Progenitor cell of endocrine pancreas (in vitro differentiated cells): ENCODE measurements at regions not wholly inside any gene's neighbourhood (a gene's known extent, or its start where the extent isn't known, plus 50 kb on each side); places are given as distances from the start of the nearest gene placed in this dataset.

ENCODE experiments used
- DNase-seq: peaks from one replicate; pipeline ENCODE4 v3.0.0; 2021; ENCODE audit warnings: low spot score; ENCODE audit not compliant: unreplicated experiment
- H3K27ac Mint-ChIP-seq: 2 replicates; pipeline ENCODE4 v1.8.0; 2021; ENCODE audit warnings: mild to moderate bottlenecking, moderate library complexity, mixed read lengths
- H3K27me3 Mint-ChIP-seq: 2 replicates; pipeline ENCODE4 v1.8.0; 2021; ENCODE audit warnings: mixed read lengths
- H3K36me3 Mint-ChIP-seq: 2 replicates; pipeline ENCODE4 v1.8.0; 2022; ENCODE audit warnings: mixed read lengths; ENCODE audit not compliant: insufficient read depth
- H3K4me1 Mint-ChIP-seq: 2 replicates; pipeline ENCODE4 v1.8.0; 2021; ENCODE audit warnings: low read depth, mixed read lengths
- H3K4me3 Mint-ChIP-seq: 2 replicates; pipeline ENCODE4 v1.8.0; 2021; ENCODE audit warnings: low read depth, mild to moderate bottlenecking, moderate library complexity, mixed read lengths
- H3K9me3 Mint-ChIP-seq: 2 replicates; pipeline ENCODE4 v1.8.0; 2021; ENCODE audit warnings: low read depth, mixed read lengths
- CTCF ChIP-seq: fragments of 200-600 bp; sonication (generic); IDR thresholded peaks from one replicate; pipeline ENCODE4 v1.5.0; 2021; ENCODE audit warnings: antibody characterized with exemption, mild to moderate bottlenecking; ENCODE audit not compliant: unreplicated experiment

DNA sequence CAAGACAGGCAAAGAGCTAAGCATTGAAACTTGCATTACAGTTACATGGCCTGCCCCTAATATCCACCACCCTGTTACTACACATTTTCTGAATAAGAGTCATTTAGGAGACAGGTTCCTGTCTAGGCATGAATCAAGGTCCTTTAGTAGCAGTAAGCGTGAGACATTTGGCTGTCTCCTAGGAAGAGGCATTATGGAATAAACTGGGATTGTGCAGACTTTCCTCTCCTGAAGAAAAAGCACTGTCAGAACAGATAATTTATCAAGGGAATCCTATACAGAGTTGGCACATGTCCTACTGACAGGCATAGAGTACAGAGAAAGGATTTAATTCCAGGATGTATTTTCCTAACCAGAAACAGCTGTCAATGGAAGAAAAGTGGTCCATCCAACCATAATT lies 111.9 kb downstream of the INHBA start:
- Mint-ChIP-seq H3K27me3 (no peaks in the 10 kb centered on the region), H3K36me3 (no peaks in the 10 kb centered on the region), H3K4me1 (no peaks in the 10 kb centered on the region), H3K4me3 (no peak overlapping the region), H3K9me3 (peaks cover 4% of the 10 kb centered on the region), H3K27ac (no peak overlapping the region)
- TF ChIP-seq CTCF: no peak
- DNase-seq: no peak

DNA sequence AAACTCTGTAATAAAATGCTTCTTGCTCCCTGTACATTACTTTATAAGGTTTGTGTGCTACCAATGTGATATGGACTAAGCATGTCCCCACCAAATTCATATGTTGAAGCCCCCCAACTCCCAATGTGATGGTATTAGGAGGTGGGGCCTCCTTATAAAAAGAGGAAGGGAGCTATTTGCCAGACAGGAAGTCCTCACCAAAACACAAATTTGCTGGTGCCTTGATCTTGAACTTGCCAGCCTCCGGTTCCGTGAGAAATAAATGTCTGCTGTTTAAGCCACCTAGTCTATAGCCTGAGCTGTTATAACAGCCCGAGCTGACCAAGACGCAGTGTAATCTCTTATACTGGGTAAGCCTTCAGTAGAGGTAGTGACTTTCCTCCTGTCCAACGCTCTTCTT lies 114.5 kb downstream of the INHBA start:
- Mint-ChIP-seq H3K27ac (no peak overlapping the region), H3K36me3 (no peaks in the 10 kb centered on the region), H3K27me3 (no peaks in the 10 kb centered on the region), H3K4me1 (no peaks in the 10 kb centered on the region), H3K4me3 (no peak overlapping the region), H3K9me3 (no peaks in the 10 kb centered on the region)
- no peak for DNase-seq
- TF ChIP-seq CTCF: no peak

DNA sequence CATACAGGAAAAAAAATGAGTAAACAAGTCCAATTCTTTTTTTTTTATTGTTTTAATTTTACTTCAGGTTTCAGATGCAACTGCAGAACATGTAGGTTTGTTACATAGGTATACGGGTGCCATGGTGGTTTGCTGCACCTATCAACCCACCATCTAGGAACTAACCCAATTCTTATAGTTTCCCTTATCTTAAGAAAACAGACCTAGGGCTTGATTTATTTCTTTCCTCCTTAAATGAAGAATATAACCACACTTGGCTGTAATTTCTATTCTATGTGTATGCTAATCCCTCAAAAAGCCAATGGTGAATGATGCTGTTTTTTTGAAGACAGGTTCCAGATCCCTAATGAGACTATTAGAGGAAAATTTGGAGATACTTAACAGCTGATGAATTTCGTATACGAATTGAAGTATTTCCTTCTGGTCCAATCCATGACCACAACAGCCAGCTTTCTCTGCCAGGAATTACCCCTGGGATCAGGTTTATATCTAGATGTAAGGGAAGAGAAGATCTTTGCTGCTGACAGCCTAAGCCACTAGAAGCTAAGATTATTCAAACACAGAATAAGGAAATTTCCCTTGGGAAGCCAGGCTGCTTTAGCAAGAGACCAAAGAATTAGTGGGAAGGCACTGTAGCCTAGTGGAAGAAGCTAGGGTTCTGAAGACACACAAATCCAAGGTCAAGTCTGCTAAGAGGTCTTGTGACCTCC lies 115.8 kb downstream of the INHBA start:
- Mint-ChIP-seq H3K4me3 (no peak overlapping the region), H3K4me1 (no peaks in the 10 kb centered on the region), H3K27ac (no peak overlapping the region), H3K9me3 (no peaks in the 10 kb centered on the region), H3K27me3 (no peaks in the 10 kb centered on the region), H3K36me3 (no peaks in the 10 kb centered on the region)
- TF ChIP-seq CTCF: no peak
- no peak for DNase-seq

DNA sequence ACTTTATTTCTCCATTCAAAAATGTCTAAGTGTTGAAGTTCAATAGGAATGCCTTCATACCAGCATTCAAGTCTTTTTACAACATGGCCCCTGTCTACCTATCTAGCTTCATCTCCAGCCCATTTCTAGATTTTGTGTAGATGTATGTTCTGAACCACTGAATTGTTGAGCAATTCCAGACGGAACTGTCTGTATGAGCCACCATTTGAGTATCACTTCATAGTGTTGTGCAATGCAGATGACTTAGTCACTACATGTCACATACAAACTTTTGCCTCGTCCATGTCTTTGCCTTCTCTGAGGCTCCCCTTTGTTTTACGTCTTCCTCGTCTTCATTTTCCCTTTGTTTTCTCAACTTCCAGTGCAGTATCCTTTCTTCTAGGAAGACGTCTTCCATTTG lies 118.1 kb downstream of the INHBA start:
- H3K27ac Mint-ChIP-seq: no peak overlapping the region
- H3K27me3 Mint-ChIP-seq: no peaks in the 10 kb centered on the region
- no peaks in the 10 kb centered on the region for H3K4me1 Mint-ChIP-seq
- H3K4me3 Mint-ChIP-seq: no peak overlapping the region
- no peak for TF ChIP-seq CTCF
- H3K9me3 Mint-ChIP-seq: no peaks in the 10 kb centered on the region
- H3K36me3 Mint-ChIP-seq: no peaks in the 10 kb centered on the region
- no peak for DNase-seq

GRCh38 chr7:41582116-41582515 lies 120.8 kb downstream of the INHBA start:
- TF ChIP-seq CTCF: no peak
- Mint-ChIP-seq H3K4me3 (no peak overlapping the region), H3K4me1 (no peaks in the 10 kb centered on the region), H3K27ac (no peak overlapping the region), H3K9me3 (no peaks in the 10 kb centered on the region), H3K36me3 (no peaks in the 10 kb centered on the region), H3K27me3 (no peaks in the 10 kb centered on the region)
- no peak for DNase-seq
